GM12878 (cell line): ENCODE measurements at regions not wholly inside any gene's neighbourhood (a gene's known extent, or its start where the extent isn't known, plus 50 kb on each side); places are given as distances from the start of the nearest gene placed in this dataset.

Source experiments
- POLR2A ChIP-seq: IDR thresholded peaks from 2 replicates; pipeline ENCODE4 v1.6.1; 2011; ENCODE audit warnings: low read depth, mild to moderate bottlenecking, low read length
- RFX5 ChIP-seq: IDR thresholded peaks from 2 replicates; pipeline ENCODE4 v1.6.1; 2011; ENCODE audit warnings: low read depth, low read length, improper control_type of control experiment
- TCF7 ChIP-seq: IDR thresholded peaks from 2 replicates; pipeline ENCODE4 v1.6.1; 2014; ENCODE audit warnings: antibody characterized with exemption, borderline replicate concordance
- TF ChIP-seq, protein P1 (sequence below), 3 experiments: IDR thresholded peaks in 2 of 3; conservative IDR thresholded peaks in 1 of 3; 2 replicates each; pipeline ENCODE4 v1.5.1; 2011; ENCODE audit warnings: low read depth in 3 of 3, low read length in 3 of 3, mild to moderate bottlenecking in 3 of 3, control low read depth in 2 of 3, moderate library complexity in 2 of 3, inconsistent platforms in 1 of 3, mixed read lengths in 1 of 3; ENCODE audit not compliant: control insufficient read depth in 2 of 3, insufficient read depth in 1 of 3; ENCODE audit errors: extremely low read depth in 1 of 3
- TF ChIP-seq, protein P2 (sequence below): IDR thresholded peaks from 2 replicates; pipeline ENCODE4 v1.6.1; 2012; ENCODE audit warnings: low read depth, low read length, improper control_type of control experiment
- TF ChIP-seq, protein P3 (sequence below): IDR thresholded peaks from 2 replicates; pipeline ENCODE4 v1.6.1; 2012; ENCODE audit warnings: low read length, inconsistent platforms
- TF ChIP-seq, protein P4 (sequence below): fragments of 450-650 bp; IDR thresholded peaks from 2 replicates; pipeline ENCODE4 v1.6.1; 2014; ENCODE audit warnings: mild to moderate bottlenecking

DNA sequence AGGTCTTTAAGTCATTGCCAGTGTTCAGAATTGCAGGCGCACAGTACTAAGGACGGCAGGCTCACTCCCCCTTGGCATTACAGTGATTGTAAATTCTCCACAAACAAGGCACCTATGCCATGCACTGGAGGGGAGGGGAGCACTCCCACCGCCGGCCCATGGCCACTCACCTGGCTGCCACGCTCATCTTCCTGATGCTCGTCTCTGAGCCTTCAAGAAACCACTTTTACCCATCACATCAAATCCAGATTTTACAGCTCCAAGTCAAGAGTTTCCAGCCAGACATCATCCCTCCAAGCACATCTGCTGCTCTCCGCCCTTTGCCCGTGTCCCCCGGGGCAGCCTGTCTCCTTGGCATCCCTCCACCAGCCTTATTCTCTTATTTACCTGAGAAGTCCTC is 350.2 kb upstream of the SHH start:
- TF ChIP-seq POLR2A: no peak
- no peak for TF ChIP-seq RFX5
- TF ChIP-seq, protein P1, sequence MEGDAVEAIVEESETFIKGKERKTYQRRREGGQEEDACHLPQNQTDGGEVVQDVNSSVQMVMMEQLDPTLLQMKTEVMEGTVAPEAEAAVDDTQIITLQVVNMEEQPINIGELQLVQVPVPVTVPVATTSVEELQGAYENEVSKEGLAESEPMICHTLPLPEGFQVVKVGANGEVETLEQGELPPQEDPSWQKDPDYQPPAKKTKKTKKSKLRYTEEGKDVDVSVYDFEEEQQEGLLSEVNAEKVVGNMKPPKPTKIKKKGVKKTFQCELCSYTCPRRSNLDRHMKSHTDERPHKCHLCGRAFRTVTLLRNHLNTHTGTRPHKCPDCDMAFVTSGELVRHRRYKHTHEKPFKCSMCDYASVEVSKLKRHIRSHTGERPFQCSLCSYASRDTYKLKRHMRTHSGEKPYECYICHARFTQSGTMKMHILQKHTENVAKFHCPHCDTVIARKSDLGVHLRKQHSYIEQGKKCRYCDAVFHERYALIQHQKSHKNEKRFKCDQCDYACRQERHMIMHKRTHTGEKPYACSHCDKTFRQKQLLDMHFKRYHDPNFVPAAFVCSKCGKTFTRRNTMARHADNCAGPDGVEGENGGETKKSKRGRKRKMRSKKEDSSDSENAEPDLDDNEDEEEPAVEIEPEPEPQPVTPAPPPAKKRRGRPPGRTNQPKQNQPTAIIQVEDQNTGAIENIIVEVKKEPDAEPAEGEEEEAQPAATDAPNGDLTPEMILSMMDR (IDR thresholded peaks at IDR 0.05 in 2 of 3, conservative IDR thresholded peaks at IDR 0.05 in 1 of 3; ENCODE audit: control insufficient read depth in 2 of 3, extremely low read depth in 1 of 3, insufficient read depth in 1 of 3, low read depth in 3 of 3, low read length in 3 of 3): no peak
- TF ChIP-seq, protein P2, sequence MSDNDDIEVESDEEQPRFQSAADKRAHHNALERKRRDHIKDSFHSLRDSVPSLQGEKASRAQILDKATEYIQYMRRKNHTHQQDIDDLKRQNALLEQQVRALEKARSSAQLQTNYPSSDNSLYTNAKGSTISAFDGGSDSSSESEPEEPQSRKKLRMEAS: no peak
- TF ChIP-seq TCF7: no peak
- TF ChIP-seq, protein P3, sequence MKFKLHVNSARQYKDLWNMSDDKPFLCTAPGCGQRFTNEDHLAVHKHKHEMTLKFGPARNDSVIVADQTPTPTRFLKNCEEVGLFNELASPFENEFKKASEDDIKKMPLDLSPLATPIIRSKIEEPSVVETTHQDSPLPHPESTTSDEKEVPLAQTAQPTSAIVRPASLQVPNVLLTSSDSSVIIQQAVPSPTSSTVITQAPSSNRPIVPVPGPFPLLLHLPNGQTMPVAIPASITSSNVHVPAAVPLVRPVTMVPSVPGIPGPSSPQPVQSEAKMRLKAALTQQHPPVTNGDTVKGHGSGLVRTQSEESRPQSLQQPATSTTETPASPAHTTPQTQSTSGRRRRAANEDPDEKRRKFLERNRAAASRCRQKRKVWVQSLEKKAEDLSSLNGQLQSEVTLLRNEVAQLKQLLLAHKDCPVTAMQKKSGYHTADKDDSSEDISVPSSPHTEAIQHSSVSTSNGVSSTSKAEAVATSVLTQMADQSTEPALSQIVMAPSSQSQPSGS: no peak
- TF ChIP-seq, protein P4, sequence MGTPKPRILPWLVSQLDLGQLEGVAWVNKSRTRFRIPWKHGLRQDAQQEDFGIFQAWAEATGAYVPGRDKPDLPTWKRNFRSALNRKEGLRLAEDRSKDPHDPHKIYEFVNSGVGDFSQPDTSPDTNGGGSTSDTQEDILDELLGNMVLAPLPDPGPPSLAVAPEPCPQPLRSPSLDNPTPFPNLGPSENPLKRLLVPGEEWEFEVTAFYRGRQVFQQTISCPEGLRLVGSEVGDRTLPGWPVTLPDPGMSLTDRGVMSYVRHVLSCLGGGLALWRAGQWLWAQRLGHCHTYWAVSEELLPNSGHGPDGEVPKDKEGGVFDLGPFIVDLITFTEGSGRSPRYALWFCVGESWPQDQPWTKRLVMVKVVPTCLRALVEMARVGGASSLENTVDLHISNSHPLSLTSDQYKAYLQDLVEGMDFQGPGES: no peak
